Tibial nerve (tissue), 3 donors: ENCODE measurements at regions not wholly inside any gene's neighbourhood (a gene's known extent, or its start where the extent isn't known, plus 50 kb on each side); places are given as distances from the start of the nearest gene placed in this dataset.

Experiments used
- POLR2A ChIP-seq, 2 donors: fragments of 450-650 bp; IDR thresholded peaks; one replicate each; pipeline ENCODE4 v1.6.1; 2017; ENCODE audit warnings: antibody characterized with exemption in 2 of 2, mild to moderate bottlenecking in 2 of 2, moderate library complexity in 2 of 2
- TF ChIP-seq, protein P1 (sequence below), 5 experiments: fragments of 200-600 bp in 3 of 5; fragments of 450-650 bp in 2 of 5; sonication (generic) in 3 of 5; IDR thresholded peaks; one replicate each; pipeline ENCODE4 v1.5.1; 2016 to 2019; ENCODE audit warnings: antibody characterized with exemption in 5 of 5, mild to moderate bottlenecking in 3 of 5, moderate library complexity in 2 of 5

DNA sequence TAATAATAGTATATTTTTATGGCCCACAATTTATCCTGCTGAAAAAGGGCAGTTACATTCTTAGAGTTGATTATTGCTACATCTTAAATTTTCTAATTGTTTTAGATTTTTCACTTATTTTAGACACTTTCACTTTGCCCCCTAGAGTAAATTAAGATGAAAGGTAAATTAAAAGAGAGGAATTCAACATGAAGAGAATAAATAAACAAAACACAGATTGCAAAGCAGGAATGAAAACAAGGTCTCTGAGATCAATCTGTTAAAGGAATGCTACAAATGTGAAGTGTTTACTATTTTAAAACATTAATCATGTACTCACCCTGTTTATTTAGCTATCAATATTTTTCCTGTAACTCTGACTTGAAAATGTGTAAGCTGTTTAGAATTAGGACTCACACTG, 113.5 kb upstream of the ETAA1 start:
- TF ChIP-seq POLR2A (IDR thresholded peaks at IDR 0.05) = no peak
- TF ChIP-seq, protein P1, sequence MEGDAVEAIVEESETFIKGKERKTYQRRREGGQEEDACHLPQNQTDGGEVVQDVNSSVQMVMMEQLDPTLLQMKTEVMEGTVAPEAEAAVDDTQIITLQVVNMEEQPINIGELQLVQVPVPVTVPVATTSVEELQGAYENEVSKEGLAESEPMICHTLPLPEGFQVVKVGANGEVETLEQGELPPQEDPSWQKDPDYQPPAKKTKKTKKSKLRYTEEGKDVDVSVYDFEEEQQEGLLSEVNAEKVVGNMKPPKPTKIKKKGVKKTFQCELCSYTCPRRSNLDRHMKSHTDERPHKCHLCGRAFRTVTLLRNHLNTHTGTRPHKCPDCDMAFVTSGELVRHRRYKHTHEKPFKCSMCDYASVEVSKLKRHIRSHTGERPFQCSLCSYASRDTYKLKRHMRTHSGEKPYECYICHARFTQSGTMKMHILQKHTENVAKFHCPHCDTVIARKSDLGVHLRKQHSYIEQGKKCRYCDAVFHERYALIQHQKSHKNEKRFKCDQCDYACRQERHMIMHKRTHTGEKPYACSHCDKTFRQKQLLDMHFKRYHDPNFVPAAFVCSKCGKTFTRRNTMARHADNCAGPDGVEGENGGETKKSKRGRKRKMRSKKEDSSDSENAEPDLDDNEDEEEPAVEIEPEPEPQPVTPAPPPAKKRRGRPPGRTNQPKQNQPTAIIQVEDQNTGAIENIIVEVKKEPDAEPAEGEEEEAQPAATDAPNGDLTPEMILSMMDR (IDR thresholded peaks at IDR 0.05) = no peak
